ENCODE measurements at regions not wholly inside any gene's neighbourhood (a gene's known extent, or its start where the extent isn't known, plus 50 kb on each side); places are given as distances from the start of the nearest gene placed in this dataset.
"Not testable (repeated sequence)": the region's sequence is repeated elsewhere in the genome, so short reads cannot be mapped to it uniquely, and the experiment has no call there.

GRCh38 chr5:108536321-108536720 is 154.4 kb upstream of the FBXL17 start:
- no peak for DNase-seq (ENCODE audit: low read depth)
- TF ChIP-seq, protein P1, sequence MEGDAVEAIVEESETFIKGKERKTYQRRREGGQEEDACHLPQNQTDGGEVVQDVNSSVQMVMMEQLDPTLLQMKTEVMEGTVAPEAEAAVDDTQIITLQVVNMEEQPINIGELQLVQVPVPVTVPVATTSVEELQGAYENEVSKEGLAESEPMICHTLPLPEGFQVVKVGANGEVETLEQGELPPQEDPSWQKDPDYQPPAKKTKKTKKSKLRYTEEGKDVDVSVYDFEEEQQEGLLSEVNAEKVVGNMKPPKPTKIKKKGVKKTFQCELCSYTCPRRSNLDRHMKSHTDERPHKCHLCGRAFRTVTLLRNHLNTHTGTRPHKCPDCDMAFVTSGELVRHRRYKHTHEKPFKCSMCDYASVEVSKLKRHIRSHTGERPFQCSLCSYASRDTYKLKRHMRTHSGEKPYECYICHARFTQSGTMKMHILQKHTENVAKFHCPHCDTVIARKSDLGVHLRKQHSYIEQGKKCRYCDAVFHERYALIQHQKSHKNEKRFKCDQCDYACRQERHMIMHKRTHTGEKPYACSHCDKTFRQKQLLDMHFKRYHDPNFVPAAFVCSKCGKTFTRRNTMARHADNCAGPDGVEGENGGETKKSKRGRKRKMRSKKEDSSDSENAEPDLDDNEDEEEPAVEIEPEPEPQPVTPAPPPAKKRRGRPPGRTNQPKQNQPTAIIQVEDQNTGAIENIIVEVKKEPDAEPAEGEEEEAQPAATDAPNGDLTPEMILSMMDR (conservative IDR thresholded peaks at IDR 0.05; ENCODE audit: low read depth, low read length) = no peak
- no peak overlapping the region for H3K4me3 ChIP-seq (ENCODE audit: low read depth, low read length)

- not testable (repeated sequence) for H3K4me3 ChIP-seq (ENCODE audit: low read depth, low read length); DNase-seq (ENCODE audit: low read depth)
These were observed 150.2 kb upstream of the FBXL17 start for GRCh38 chr5:108532129-108532445.

DNA sequence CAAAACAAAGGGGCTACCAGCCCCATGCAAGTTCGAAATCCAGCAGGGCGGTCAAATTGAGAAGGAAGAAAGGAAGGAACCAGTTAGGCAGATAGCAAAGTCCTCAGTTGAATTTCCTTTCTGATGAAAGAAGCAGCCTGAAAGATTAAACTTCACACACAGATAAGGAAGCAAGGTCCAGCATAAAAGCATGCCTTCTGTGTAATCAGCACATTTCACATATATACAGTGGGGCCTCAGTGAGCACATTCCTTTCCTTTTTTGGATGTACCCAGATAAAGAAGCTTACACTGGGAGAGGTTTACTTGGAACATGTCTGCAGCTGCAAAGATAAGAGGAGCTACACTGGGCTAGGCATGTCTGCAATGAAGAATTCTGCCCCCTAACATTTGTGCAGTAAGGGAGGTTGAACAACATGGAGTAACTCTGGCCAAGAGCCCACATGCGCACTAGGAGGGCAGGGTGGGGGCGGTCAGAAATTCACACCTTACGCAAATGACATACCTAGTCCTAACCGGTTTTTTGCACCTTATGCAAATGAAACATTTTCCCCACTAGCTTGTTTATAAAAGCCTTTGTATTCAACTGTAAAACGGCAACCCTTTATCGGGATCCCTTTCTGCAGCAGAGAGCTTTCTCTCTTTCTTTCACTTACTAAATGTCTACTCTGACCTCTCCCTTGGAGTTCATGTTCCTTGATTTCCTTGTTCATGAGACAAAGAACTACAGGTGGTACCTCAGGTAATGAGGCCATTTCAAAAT is 149.7 kb upstream of the FBXL17 start:
- TF ChIP-seq, protein P1 (conservative IDR thresholded peaks at IDR 0.05; ENCODE audit: low read depth, low read length) = no peak
- H3K4me3 ChIP-seq (ENCODE audit: low read depth, low read length) = no peak overlapping the region

DNA sequence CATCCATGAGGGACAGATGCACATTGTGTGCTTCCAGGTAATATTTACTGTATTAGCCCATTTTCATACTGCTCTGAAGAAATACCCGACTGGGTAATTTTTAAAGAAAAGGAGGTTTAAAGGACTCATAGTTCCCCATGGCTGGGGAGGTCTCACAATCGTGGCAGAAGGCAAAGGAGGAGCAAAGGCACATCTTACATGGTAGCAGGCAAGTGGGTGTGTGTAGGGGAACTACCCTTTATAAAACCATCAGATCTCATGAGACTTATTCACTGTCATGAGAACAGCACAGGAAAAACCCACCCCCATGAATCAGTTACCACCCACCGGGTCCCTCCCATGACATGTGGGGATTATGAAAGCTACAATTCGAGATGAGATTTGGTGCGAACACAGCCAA is 148.8 kb upstream of the FBXL17 start:
- TF ChIP-seq, protein P1 (conservative IDR thresholded peaks at IDR 0.05; ENCODE audit: low read depth, low read length) = no peak
- DNase-seq (ENCODE audit: low read depth) = no peak
- no peak overlapping the region for H3K4me3 ChIP-seq (ENCODE audit: low read depth, low read length)

More for the DNA sequence above, 149.7 kb upstream of the FBXL17 start:
- peak; percentile 82 for DNase-seq (ENCODE audit: low read depth)

DNA sequence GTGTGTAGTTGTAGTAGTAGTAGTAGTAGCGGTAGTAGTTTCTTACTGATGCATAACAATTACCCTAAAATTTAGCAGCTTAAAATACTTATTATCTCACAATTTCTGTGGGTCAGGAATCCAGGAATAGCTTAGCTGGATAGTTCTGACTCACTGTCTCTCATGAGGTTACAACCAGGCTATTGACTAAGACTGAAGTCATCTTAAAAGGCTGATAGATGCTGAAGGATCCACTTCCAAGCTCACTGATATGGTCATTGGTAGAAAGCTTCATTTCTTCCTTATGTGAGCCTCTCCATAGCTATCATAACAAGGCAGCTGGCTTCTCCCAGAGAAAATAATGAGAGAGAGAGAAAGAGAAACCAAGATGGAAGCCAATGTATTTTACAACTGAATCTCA is 147.5 kb upstream of the FBXL17 start:
- no peak overlapping the region for H3K4me3 ChIP-seq (ENCODE audit: low read depth, low read length)
- TF ChIP-seq, protein P1 (conservative IDR thresholded peaks at IDR 0.05; ENCODE audit: low read depth, low read length) = no peak
- peak; percentile 59 for DNase-seq (ENCODE audit: low read depth)

- TF ChIP-seq, protein P1 (conservative IDR thresholded peaks at IDR 0.05; ENCODE audit: low read depth, low read length) = no peak
- DNase-seq (ENCODE audit: low read depth) = no peak
- no peak overlapping the region for H3K4me3 ChIP-seq (ENCODE audit: low read depth, low read length)
These were observed 146.8 kb upstream of the FBXL17 start for GRCh38 chr5:108528655-108529054.

- no peak for DNase-seq (ENCODE audit: low read depth)
- no peak overlapping the region for H3K4me3 ChIP-seq (ENCODE audit: low read depth, low read length)
- TF ChIP-seq, protein P1 (conservative IDR thresholded peaks at IDR 0.05; ENCODE audit: low read depth, low read length) = no peak
These were observed 142.7 kb upstream of the FBXL17 start for GRCh38 chr5:108524564-108524963.

All from choroid plexus epithelial cell (primary cell).